ENCODE measurements at regions not wholly inside any gene's neighbourhood (a gene's known extent, or its start where the extent isn't known, plus 50 kb on each side); places are given as distances from the start of the nearest gene placed in this dataset.
A peak's percentile ranks its signal among the peaks of the same experiment; 100 is the strongest.
"Not testable (repeated sequence)": the region's sequence is repeated elsewhere in the genome, so short reads cannot be mapped to it uniquely, and the experiment has no call there.

GRCh38 chr3:74420538-74421124, 193.8 kb downstream of the CNTN3 start:
- no peak for DNase-seq (ENCODE audit: low spot score)

- DNase-seq (ENCODE audit: low spot score): no peak
Observed at GRCh38 chr3:74415731-74416130, 198.7 kb downstream of the CNTN3 start.

- DNase-seq (ENCODE audit: low spot score): no peak
Observed at GRCh38 chr3:74413547-74414241, 200.8 kb downstream of the CNTN3 start.

- DNase-seq (ENCODE audit: low spot score): no peak
Observed at GRCh38 chr3:74410276-74410941, 204.1 kb downstream of the CNTN3 start.

- DNase-seq (ENCODE audit: low spot score): no peak
Observed at GRCh38 chr3:74409066-74409465, 205.4 kb downstream of the CNTN3 start.

- DNase-seq (ENCODE audit: low spot score): no peak
Observed at GRCh38 chr3:74403307-74403706, 211.2 kb downstream of the CNTN3 start.

GRCh38 chr3:74402821-74403220, 211.6 kb downstream of the CNTN3 start:
- DNase-seq (ENCODE audit: low spot score): no peak

- DNase-seq (ENCODE audit: low spot score): no peak
Observed at GRCh38 chr3:74393426-74393825, 221.0 kb downstream of the CNTN3 start.

- DNase-seq (ENCODE audit: low spot score): no peak
Observed at GRCh38 chr3:74390121-74390877, 224.2 kb downstream of the CNTN3 start.

- DNase-seq (ENCODE audit: low spot score): no peak
Observed at GRCh38 chr3:74387111-74387735, 227.2 kb downstream of the CNTN3 start.

GRCh38 chr3:74384159-74384558, 230.3 kb downstream of the CNTN3 start:
- no peak for DNase-seq (ENCODE audit: low spot score)

- no peak for DNase-seq (ENCODE audit: low spot score)
Observed at GRCh38 chr3:74377669-74378068, 236.8 kb downstream of the CNTN3 start.

- not testable (repeated sequence) for DNase-seq (ENCODE audit: low spot score)
Observed at GRCh38 chr3:74376323-74376722, 238.1 kb downstream of the CNTN3 start.

- no peak for DNase-seq (ENCODE audit: low spot score)
Observed at GRCh38 chr3:74375653-74376052, 238.8 kb downstream of the CNTN3 start.

- no peak for DNase-seq (ENCODE audit: low spot score)
Observed at GRCh38 chr3:74372743-74373142, 241.7 kb downstream of the CNTN3 start.

GRCh38 chr3:74370342-74370741, 244.1 kb downstream of the CNTN3 start:
- no peak for DNase-seq (ENCODE audit: low spot score)

GRCh38 chr3:74366331-74366730, 248.1 kb downstream of the CNTN3 start:
- no peak for DNase-seq (ENCODE audit: low spot score)

GRCh38 chr3:74363346-74363745, 251.1 kb downstream of the CNTN3 start:
- no peak for DNase-seq (ENCODE audit: low spot score)

- DNase-seq (ENCODE audit: low spot score): no peak
Observed at GRCh38 chr3:74360406-74360805, 254.1 kb downstream of the CNTN3 start.

- no peak for DNase-seq (ENCODE audit: low spot score)
Observed at GRCh38 chr3:74357881-74358280, 256.6 kb downstream of the CNTN3 start.

GRCh38 chr3:74353039-74353438, 261.4 kb downstream of the CNTN3 start:
- peak; percentile 1 for DNase-seq (ENCODE audit: low spot score)

GRCh38 chr3:74352166-74352565, 262.3 kb downstream of the CNTN3 start:
- DNase-seq (ENCODE audit: low spot score): no peak
